ENCODE measurements at regions not wholly inside any gene's neighbourhood (a gene's known extent, or its start where the extent isn't known, plus 50 kb on each side); places are given as distances from the start of the nearest gene placed in this dataset.
A peak's percentile ranks its signal among the peaks of the same experiment; 100 is the strongest.

DNA sequence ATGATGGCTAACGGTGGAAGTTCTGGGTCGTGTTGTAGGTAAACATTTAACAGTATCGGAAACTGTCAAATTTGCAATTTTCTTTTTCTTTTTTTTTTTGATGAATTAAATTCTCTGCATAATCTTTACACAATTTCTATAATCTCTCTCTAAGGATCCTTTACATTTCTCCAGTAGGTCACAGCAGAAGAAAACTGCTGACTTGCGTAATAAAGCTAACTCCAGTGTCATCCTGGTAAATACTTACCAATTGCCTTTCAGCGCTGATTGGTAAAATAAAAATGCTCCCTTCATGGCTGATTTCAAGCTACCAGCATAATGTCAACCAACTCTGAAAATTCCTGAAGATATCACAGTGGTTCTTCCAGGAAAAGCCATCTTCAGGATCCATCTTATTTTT lies 510.5 kb upstream of the ATXN8OS start:
- 69% methylated on average over 5 of the region's 5 CpGs for WGBS
- no peak overlapping the region for H3K27ac ChIP-seq (ENCODE audit: low read depth in 1 of 2, low read length in 2 of 2)
- TF ChIP-seq JUND (IDR thresholded peaks at IDR 0.05) (no peak), EGR1 (IDR thresholded peaks at IDR 0.05; ENCODE audit: low read depth in 2 of 2) (no peak), FOXA2 (IDR thresholded peaks at IDR 0.05) (no peak), YY1 (IDR thresholded peaks at IDR 0.05) (no peak), GABPA (IDR thresholded peaks at IDR 0.05 in 1 of 2, conservative IDR thresholded peaks at IDR 0.05 in 1 of 2) (no peak), HNF4G (IDR thresholded peaks at IDR 0.05) (no peak), FOXA1 (IDR thresholded peaks at IDR 0.05) (no peak), SP1 (IDR thresholded peaks at IDR 0.05) (no peak), RXRA (IDR thresholded peaks at IDR 0.05) (no peak), RAD21 (IDR thresholded peaks at IDR 0.05) (no peak), HNF4A (conservative IDR thresholded peaks at IDR 0.05) (no peak), TAF1 (conservative IDR thresholded peaks at IDR 0.05) (no peak)
- TF ChIP-seq, protein P1, sequence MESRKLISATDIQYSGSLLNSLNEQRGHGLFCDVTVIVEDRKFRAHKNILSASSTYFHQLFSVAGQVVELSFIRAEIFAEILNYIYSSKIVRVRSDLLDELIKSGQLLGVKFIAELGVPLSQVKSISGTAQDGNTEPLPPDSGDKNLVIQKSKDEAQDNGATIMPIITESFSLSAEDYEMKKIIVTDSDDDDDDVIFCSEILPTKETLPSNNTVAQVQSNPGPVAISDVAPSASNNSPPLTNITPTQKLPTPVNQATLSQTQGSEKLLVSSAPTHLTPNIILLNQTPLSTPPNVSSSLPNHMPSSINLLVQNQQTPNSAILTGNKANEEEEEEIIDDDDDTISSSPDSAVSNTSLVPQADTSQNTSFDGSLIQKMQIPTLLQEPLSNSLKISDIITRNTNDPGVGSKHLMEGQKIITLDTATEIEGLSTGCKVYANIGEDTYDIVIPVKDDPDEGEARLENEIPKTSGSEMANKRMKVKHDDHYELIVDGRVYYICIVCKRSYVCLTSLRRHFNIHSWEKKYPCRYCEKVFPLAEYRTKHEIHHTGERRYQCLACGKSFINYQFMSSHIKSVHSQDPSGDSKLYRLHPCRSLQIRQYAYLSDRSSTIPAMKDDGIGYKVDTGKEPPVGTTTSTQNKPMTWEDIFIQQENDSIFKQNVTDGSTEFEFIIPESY (IDR thresholded peaks at IDR 0.05), result no peak
- TF ChIP-seq, protein P2, sequence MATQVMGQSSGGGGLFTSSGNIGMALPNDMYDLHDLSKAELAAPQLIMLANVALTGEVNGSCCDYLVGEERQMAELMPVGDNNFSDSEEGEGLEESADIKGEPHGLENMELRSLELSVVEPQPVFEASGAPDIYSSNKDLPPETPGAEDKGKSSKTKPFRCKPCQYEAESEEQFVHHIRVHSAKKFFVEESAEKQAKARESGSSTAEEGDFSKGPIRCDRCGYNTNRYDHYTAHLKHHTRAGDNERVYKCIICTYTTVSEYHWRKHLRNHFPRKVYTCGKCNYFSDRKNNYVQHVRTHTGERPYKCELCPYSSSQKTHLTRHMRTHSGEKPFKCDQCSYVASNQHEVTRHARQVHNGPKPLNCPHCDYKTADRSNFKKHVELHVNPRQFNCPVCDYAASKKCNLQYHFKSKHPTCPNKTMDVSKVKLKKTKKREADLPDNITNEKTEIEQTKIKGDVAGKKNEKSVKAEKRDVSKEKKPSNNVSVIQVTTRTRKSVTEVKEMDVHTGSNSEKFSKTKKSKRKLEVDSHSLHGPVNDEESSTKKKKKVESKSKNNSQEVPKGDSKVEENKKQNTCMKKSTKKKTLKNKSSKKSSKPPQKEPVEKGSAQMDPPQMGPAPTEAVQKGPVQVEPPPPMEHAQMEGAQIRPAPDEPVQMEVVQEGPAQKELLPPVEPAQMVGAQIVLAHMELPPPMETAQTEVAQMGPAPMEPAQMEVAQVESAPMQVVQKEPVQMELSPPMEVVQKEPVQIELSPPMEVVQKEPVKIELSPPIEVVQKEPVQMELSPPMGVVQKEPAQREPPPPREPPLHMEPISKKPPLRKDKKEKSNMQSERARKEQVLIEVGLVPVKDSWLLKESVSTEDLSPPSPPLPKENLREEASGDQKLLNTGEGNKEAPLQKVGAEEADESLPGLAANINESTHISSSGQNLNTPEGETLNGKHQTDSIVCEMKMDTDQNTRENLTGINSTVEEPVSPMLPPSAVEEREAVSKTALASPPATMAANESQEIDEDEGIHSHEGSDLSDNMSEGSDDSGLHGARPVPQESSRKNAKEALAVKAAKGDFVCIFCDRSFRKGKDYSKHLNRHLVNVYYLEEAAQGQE (IDR thresholded peaks at IDR 0.05), result no peak
- no peak overlapping the region for H3K9ac ChIP-seq (ENCODE audit: low read depth in 1 of 2, low read length in 2 of 2)
- no peaks in the 10 kb centered on the region for H3K27me3 ChIP-seq (ENCODE audit: control insufficient read depth in 4 of 4, insufficient read depth in 4 of 4, low read length in 3 of 4)
- DNase-seq (ENCODE audit: low spot score), result no peak
- peaks cover 0 to 10% (median 7%) of the 10 kb centered on the region in 4 donors for H3K4me1 ChIP-seq (ENCODE audit: control insufficient read depth in 4 of 4, insufficient read depth in 4 of 4, low read length in 3 of 4)
- no peaks in the 10 kb centered on the region for H3K9me3 ChIP-seq (ENCODE audit: control insufficient read depth in 4 of 4, low read length in 3 of 4)
- H3K4me3 ChIP-seq (ENCODE audit: low read depth in 1 of 3, low read length in 3 of 3), result no peak overlapping the region
- H3K36me3 ChIP-seq (ENCODE audit: control insufficient read depth in 4 of 4, insufficient read depth in 3 of 4, low read depth in 1 of 4, low read length in 3 of 4), result no peaks in the 10 kb centered on the region

- peaks cover 2 to 20% (median 13%) of the 10 kb centered on the region in 4 donors for H3K4me1 ChIP-seq (ENCODE audit: control insufficient read depth in 4 of 4, insufficient read depth in 4 of 4, low read length in 3 of 4)
- H3K4me3 ChIP-seq (ENCODE audit: low read depth in 1 of 3, low read length in 3 of 3), result no peak overlapping the region
- no peak overlapping the region for H3K9ac ChIP-seq (ENCODE audit: low read depth in 1 of 2, low read length in 2 of 2)
- WGBS, result 20% methylated on average over 1 of the region's 1 CpG
- TF ChIP-seq CTCF (IDR thresholded peaks at IDR 0.05; ENCODE audit: low read depth, low read length, missing input control) (no peak), HNF4A (conservative IDR thresholded peaks at IDR 0.05) (peak; percentile 22 to 34), JUND (IDR thresholded peaks at IDR 0.05) (peak in 1 of 2 donors; percentile 43), TAF1 (conservative IDR thresholded peaks at IDR 0.05) (no peak), EGR1 (IDR thresholded peaks at IDR 0.05; ENCODE audit: low read depth in 2 of 2) (no peak), RAD21 (IDR thresholded peaks at IDR 0.05) (no peak), RXRA (IDR thresholded peaks at IDR 0.05) (peak in 1 of 2 donors; percentile 45), NR2F2 (IDR thresholded peaks at IDR 0.05) (no peak), FOXA1 (IDR thresholded peaks at IDR 0.05) (no peak), YY1 (IDR thresholded peaks at IDR 0.05) (peak; percentile 26), SP1 (IDR thresholded peaks at IDR 0.05) (peak; percentile 38), HNF4G (IDR thresholded peaks at IDR 0.05) (peak; percentile 5)
- TF ChIP-seq, protein P3, sequence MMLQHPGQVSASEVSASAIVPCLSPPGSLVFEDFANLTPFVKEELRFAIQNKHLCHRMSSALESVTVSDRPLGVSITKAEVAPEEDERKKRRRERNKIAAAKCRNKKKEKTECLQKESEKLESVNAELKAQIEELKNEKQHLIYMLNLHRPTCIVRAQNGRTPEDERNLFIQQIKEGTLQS (IDR thresholded peaks at IDR 0.05), result no peak
- TF ChIP-seq, protein P2 (IDR thresholded peaks at IDR 0.05), result no peak
- H3K9me3 ChIP-seq (ENCODE audit: control insufficient read depth in 4 of 4, low read length in 3 of 4), result no peaks in the 10 kb centered on the region
- peak overlapping the region in 1 of 2 donors; percentile 47 for H3K27ac ChIP-seq (ENCODE audit: low read depth in 1 of 2, low read length in 2 of 2)
- H3K36me3 ChIP-seq (ENCODE audit: control insufficient read depth in 4 of 4, insufficient read depth in 3 of 4, low read depth in 1 of 4, low read length in 3 of 4), result no peaks in the 10 kb centered on the region
- no peak for DNase-seq (ENCODE audit: low spot score)
- H3K27me3 ChIP-seq (ENCODE audit: control insufficient read depth in 4 of 4, insufficient read depth in 4 of 4, low read length in 3 of 4), result no peaks in the 10 kb centered on the region
Observed at GRCh38 chr13:69595181-69595580, 512.4 kb upstream of the ATXN8OS start.
